Mesodermal cell (in vitro differentiated cells): ENCODE measurements at regions not wholly inside any gene's neighbourhood (a gene's known extent, or its start where the extent isn't known, plus 50 kb on each side); places are given as distances from the start of the nearest gene placed in this dataset.
"Not testable (repeated sequence)": the region's sequence is repeated elsewhere in the genome, so short reads cannot be mapped to it uniquely, and the experiment has no call there.

ENCODE experiments used
- H3K27ac ChIP-seq: 2 replicates; pipeline ENCODE4 v1.7.0; 2013; ENCODE audit warnings: mild to moderate bottlenecking, low read depth, low read length, moderate library complexity; ENCODE audit not compliant: severe bottlenecking
- H3K36me3 ChIP-seq: 2 replicates; pipeline ENCODE4 v1.7.1; 2013; ENCODE audit warnings: mild to moderate bottlenecking, low read length, moderate library complexity; ENCODE audit not compliant: control insufficient read depth, insufficient read depth
- H3K4me1 ChIP-seq: one replicate; pipeline ENCODE4 v1.7.1; 2013; ENCODE audit warnings: mild to moderate bottlenecking, low read length; ENCODE audit not compliant: insufficient read depth, control insufficient read depth, poor library complexity, severe bottlenecking
- H3K4me3 ChIP-seq: 2 replicates; pipeline ENCODE4 v1.7.0; 2013; ENCODE audit warnings: low read length, control low read depth, mild to moderate bottlenecking; ENCODE audit not compliant: insufficient read depth, poor library complexity, severe bottlenecking; ENCODE audit errors: extremely low read depth
- H3K9me3 ChIP-seq: 2 replicates; pipeline ENCODE4 v1.7.1; 2013; ENCODE audit warnings: mild to moderate bottlenecking, low read length, moderate library complexity; ENCODE audit not compliant: control insufficient read depth
- WGBS, 2 experiments: methylation state at CpG; one replicate each; pipeline ENCODE4 v1.1.5; 2013; ENCODE audit warnings: missing lambda C conversion rate in 2 of 2; ENCODE audit not compliant: insufficient coverage in 2 of 2; 5-methylcytosine and 5-hydroxymethylcytosine counted together

- 97 to 98% methylated on average over 7 to 8 of the region's 8 CpGs for WGBS, 2 experiments
- peaks cover 24% of the 10 kb centered on the region for H3K4me1 ChIP-seq
Measured at GRCh38 chr20:23143986-23144690, 58.0 kb upstream of the CD93 start.

GRCh38 chr20:23143098-23143497 lies 57.0 kb upstream of the CD93 start:
- peaks cover 14% of the 10 kb centered on the region for H3K4me1 ChIP-seq
- 42 to 61% methylated on average over 4 to 5 of the region's 5 CpGs for WGBS, 2 experiments
- no peak overlapping the region for H3K27ac ChIP-seq
- no peaks in the 10 kb centered on the region for H3K9me3 ChIP-seq
- no peak overlapping the region for H3K4me3 ChIP-seq
- H3K36me3 ChIP-seq, result no peaks in the 10 kb centered on the region

More at GRCh38 chr20:23143986-23144690, 58.0 kb upstream of the CD93 start:
- no peak overlapping the region for H3K27ac ChIP-seq
- H3K9me3 ChIP-seq, result no peaks in the 10 kb centered on the region
- no peaks in the 10 kb centered on the region for H3K36me3 ChIP-seq
- H3K4me3 ChIP-seq, result no peak overlapping the region

GRCh38 chr20:23142162-23143050 lies 56.3 kb upstream of the CD93 start:
- Histone ChIP-seq H3K9me3 (no peaks in the 10 kb centered on the region), H3K36me3 (no peaks in the 10 kb centered on the region), H3K4me1 (peaks cover 9% of the 10 kb centered on the region), H3K4me3 (no peak overlapping the region), H3K27ac (no peak overlapping the region)
- WGBS, 2 experiments, result 92 to 97% methylated on average over 10 of the region's 16 CpGs

GRCh38 chr20:23141450-23142161 lies 55.5 kb upstream of the CD93 start:
- WGBS, 2 experiments, result 92 to 96% methylated on average over 9 to 10 of the region's 10 CpGs
- Histone ChIP-seq H3K4me1 (peaks cover 9% of the 10 kb centered on the region), H3K36me3 (no peaks in the 10 kb centered on the region), H3K9me3 (no peaks in the 10 kb centered on the region), H3K4me3 (no peak overlapping the region), H3K27ac (no peak overlapping the region)

GRCh38 chr20:23140991-23141390 lies 54.9 kb upstream of the CD93 start:
- WGBS, 2 experiments, result 96 to 98% methylated on average over 5 of the region's 5 CpGs
- no peaks in the 10 kb centered on the region for H3K9me3 ChIP-seq
- peaks cover 9% of the 10 kb centered on the region for H3K4me1 ChIP-seq
- H3K27ac ChIP-seq, result no peak overlapping the region
- no peaks in the 10 kb centered on the region for H3K36me3 ChIP-seq
- H3K4me3 ChIP-seq, result no peak overlapping the region

- not testable (repeated sequence) for H3K9me3 ChIP-seq, H3K4me3 ChIP-seq, H3K36me3 ChIP-seq, H3K27ac ChIP-seq, H3K4me1 ChIP-seq
- WGBS, 2 experiments, result no CpG with 5 or more reads among the region's 1 CpG
Measured at GRCh38 chr20:23139984-23140383, 53.9 kb upstream of the CD93 start.

GRCh38 chr20:23139524-23139923 lies 53.4 kb upstream of the CD93 start:
- Histone ChIP-seq H3K9me3 (no peaks in the 10 kb centered on the region), H3K4me1 (peaks cover 9% of the 10 kb centered on the region), H3K27ac (no peak overlapping the region), H3K36me3 (no peaks in the 10 kb centered on the region), H3K4me3 (no peak overlapping the region)
- 97% methylated on average over 6 to 7 of the region's 8 CpGs for WGBS, 2 experiments

GRCh38 chr20:23138682-23139081 lies 52.6 kb upstream of the CD93 start:
- H3K4me3 ChIP-seq, result no peak overlapping the region
- H3K36me3 ChIP-seq, result no peaks in the 10 kb centered on the region
- H3K9me3 ChIP-seq, result no peaks in the 10 kb centered on the region
- 94 to 100% methylated on average over 2 of the region's 3 CpGs for WGBS, 2 experiments
- H3K27ac ChIP-seq, result no peak overlapping the region
- H3K4me1 ChIP-seq, result peaks cover 9% of the 10 kb centered on the region

- Histone ChIP-seq H3K9me3 (no peaks in the 10 kb centered on the region), H3K4me1 (peaks cover 12% of the 10 kb centered on the region), H3K27ac (no peak overlapping the region), H3K36me3 (no peaks in the 10 kb centered on the region), H3K4me3 (no peak overlapping the region)
- WGBS, 2 experiments, result 92 to 100% methylated on average over 2 of the region's 3 CpGs
Measured at GRCh38 chr20:23138226-23138625, 52.1 kb upstream of the CD93 start.

GRCh38 chr20:23136893-23137745 lies 51.0 kb upstream of the CD93 start:
- Histone ChIP-seq H3K4me3 (no peak overlapping the region), H3K4me1 (peaks cover 4% of the 10 kb centered on the region), H3K27ac (no peak overlapping the region), H3K36me3 (no peaks in the 10 kb centered on the region), H3K9me3 (no peaks in the 10 kb centered on the region)
- 94 to 97% methylated on average over 17 of the region's 20 CpGs for WGBS, 2 experiments
